Prostate gland (tissue), 2 donors: ENCODE measurements at regions not wholly inside any gene's neighbourhood (a gene's known extent, or its start where the extent isn't known, plus 50 kb on each side); places are given as distances from the start of the nearest gene placed in this dataset.

Source experiments
- DNase-seq: peaks from one replicate; pipeline ENCODE4 v3.0.0-alpha.2; 2019; ENCODE audit warnings: low spot score
- H3K27ac ChIP-seq, 2 donors: fragments of 200-600 bp; sonication (generic); 2 replicates each; pipeline ENCODE4 v1.5.1; 2017 to 2019
- H3K27me3 ChIP-seq: fragments of 200-600 bp; sonication (generic); replicated peaks from 2 replicates; pipeline ENCODE4 v1.5.1; 2019; ENCODE audit not compliant: insufficient read depth
- H3K36me3 ChIP-seq, 2 donors: fragments of 200-600 bp; sonication (generic); 1 replicate in 1 of 2; 2 replicates in 1 of 2; pipeline versions ENCODE4 v1.5.1 to v1.8.1; 2017 to 2019
- H3K4me1 ChIP-seq: fragments of 200-600 bp; sonication (generic); replicated peaks from 2 replicates; pipeline ENCODE4 v1.5.1; 2019
- H3K4me3 ChIP-seq, 2 donors: fragments of 200-600 bp; sonication (generic); 2 replicates each; pipeline ENCODE4 v1.5.1; 2017 to 2019
- H3K9me3 ChIP-seq: fragments of 200-600 bp; sonication (generic); 2 replicates; pipeline ENCODE4 v1.5.1; 2017
- POLR2A ChIP-seq: fragments of 450-650 bp; IDR thresholded peaks from one replicate; pipeline ENCODE4 v1.6.1; 2016; ENCODE audit warnings: antibody characterized with exemption, mild to moderate bottlenecking
- POLR2AphosphoS5 ChIP-seq: sonication (generic); formaldehyde crosslinking; IDR thresholded peaks from one replicate; pipeline ENCODE4 v1.6.1; 2017; ENCODE audit warnings: antibody characterized with exemption
- WGBS: methylation state at CpG from one replicate; pipeline ENCODE4 v1.1.5; 2018; 5-methylcytosine and 5-hydroxymethylcytosine counted together
- intact Hi-C: fragments of 100-400 bp; cut with DNase I; formaldehyde crosslinking; loops from one replicate; pipeline ENCODE4 v1.14.2; 2022
- TF ChIP-seq, protein P1 (sequence below), 4 experiments: fragments of 200-600 bp in 2 of 4; fragments of 450-650 bp in 2 of 4; sonication (generic) in 2 of 4; IDR thresholded peaks; 1 replicate in 3 of 4; 2 replicates in 1 of 4; pipeline ENCODE4 v1.5.1; 2016 to 2019; ENCODE audit warnings: antibody characterized with exemption in 4 of 4, mild to moderate bottlenecking in 2 of 4, moderate library complexity in 2 of 4

- H3K4me3 ChIP-seq: no peak overlapping the region
- WGBS: 80% methylated on average over 2 of the region's 2 CpGs
- intact Hi-C loops: no loop called here
- DNase-seq: no peak
- H3K36me3 ChIP-seq: no peaks in the 10 kb centered on the region
- H3K9me3 ChIP-seq: no peaks in the 10 kb centered on the region
- TF ChIP-seq POLR2AphosphoS5: no peak
- TF ChIP-seq POLR2A: no peak
- TF ChIP-seq, protein P1, sequence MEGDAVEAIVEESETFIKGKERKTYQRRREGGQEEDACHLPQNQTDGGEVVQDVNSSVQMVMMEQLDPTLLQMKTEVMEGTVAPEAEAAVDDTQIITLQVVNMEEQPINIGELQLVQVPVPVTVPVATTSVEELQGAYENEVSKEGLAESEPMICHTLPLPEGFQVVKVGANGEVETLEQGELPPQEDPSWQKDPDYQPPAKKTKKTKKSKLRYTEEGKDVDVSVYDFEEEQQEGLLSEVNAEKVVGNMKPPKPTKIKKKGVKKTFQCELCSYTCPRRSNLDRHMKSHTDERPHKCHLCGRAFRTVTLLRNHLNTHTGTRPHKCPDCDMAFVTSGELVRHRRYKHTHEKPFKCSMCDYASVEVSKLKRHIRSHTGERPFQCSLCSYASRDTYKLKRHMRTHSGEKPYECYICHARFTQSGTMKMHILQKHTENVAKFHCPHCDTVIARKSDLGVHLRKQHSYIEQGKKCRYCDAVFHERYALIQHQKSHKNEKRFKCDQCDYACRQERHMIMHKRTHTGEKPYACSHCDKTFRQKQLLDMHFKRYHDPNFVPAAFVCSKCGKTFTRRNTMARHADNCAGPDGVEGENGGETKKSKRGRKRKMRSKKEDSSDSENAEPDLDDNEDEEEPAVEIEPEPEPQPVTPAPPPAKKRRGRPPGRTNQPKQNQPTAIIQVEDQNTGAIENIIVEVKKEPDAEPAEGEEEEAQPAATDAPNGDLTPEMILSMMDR (IDR thresholded peaks at IDR 0.05): no peak
- no peak overlapping the region for H3K27ac ChIP-seq
- no peaks in the 10 kb centered on the region for H3K27me3 ChIP-seq
- no peaks in the 10 kb centered on the region for H3K4me1 ChIP-seq
Measured at GRCh38 chr18:43775591-43775990, 498.3 kb upstream of the SYT4 start.

DNA sequence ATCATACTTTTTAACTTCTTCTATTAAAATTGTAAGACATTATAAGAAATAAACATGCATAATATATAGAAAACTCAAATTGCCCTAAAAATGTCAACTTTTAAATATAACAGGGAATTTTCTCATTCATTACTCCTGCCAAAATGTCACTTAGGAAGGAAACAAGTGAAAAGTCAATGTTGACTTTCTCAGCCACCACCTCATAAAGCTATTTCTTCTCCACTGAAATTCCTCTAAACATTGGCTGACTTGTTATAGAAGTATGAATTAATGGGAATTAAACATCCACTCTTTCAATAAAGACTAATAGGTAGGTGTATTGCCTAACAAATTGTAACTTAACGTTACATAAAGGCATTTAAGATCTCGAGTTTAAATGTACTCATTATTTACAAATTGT, 499.7 kb upstream of the SYT4 start:
- Histone ChIP-seq H3K27ac (no peak overlapping the region), H3K4me3 (no peak overlapping the region), H3K4me1 (no peaks in the 10 kb centered on the region), H3K9me3 (no peaks in the 10 kb centered on the region), H3K36me3 (no peaks in the 10 kb centered on the region), H3K27me3 (no peaks in the 10 kb centered on the region)
- TF ChIP-seq POLR2A (no peak), POLR2AphosphoS5 (no peak)
- TF ChIP-seq, protein P1 (IDR thresholded peaks at IDR 0.05): no peak
- intact Hi-C loops: no loop called here
- no peak for DNase-seq
- WGBS: 27% methylated on average over 2 of the region's 2 CpGs

DNA sequence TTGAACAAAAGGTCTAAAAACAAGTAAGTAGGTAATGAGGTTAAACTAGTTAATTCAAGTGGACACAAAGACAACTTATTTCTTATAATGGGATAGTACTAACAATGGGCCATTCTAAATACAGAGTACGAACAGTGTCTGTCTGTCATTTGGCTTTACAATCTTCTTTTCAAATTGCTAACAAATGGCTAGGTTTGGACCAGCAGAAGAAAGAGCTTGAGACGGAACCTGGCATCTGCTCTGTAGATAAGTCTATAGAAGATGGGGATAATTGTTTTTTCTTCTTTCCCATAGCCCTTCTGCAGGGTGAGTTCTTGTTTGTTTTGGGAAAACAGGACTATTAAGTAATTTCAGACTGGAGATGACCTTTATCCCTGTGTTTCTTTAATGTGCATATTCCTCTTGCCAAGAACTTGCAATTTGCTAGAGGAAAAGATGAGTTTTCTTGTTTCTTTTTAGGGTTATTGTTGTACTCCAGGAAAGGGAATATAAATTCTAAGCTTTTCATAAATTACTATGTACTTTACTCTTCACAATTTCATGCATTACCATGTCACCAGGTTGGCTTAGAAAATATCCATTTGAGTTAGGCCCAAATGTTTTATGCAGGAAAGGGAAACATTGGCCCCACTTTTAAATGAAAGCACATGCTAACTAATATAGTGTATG, 500.5 kb upstream of the SYT4 start:
- Histone ChIP-seq H3K27ac (no peak overlapping the region), H3K4me1 (no peaks in the 10 kb centered on the region), H3K27me3 (no peaks in the 10 kb centered on the region), H3K36me3 (no peaks in the 10 kb centered on the region), H3K9me3 (no peaks in the 10 kb centered on the region), H3K4me3 (no peak overlapping the region)
- TF ChIP-seq POLR2A (no peak), POLR2AphosphoS5 (no peak)
- TF ChIP-seq, protein P1 (IDR thresholded peaks at IDR 0.05): no peak
- WGBS: 69% methylated on average over 2 of the region's 2 CpGs
- no peak for DNase-seq
- intact Hi-C loops: no loop called here

DNA sequence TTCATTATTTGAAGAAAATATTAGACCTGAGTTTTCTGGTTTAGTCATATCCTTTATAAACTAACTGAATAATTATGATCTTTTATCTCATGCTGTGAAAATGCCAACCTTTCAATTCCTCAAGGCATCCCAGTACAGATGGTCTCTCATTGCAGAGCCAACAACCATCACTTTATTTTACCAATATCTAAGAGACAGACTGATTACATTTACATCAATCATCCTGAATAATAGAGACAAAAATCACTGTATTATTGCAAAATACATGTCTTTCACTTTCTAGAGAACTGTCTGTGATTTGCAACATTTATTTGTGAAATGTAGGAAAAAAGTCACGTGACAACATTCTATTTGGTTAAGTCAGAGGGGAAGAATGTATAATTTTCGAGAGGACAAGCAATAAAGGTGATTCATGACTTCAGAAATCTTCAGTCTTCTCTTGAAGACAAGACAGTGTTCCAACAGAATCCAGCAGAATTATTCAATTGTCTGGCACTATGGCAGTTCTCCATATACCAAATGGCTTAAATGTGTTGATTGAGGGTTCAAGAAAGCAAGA, 503.6 kb upstream of the SYT4 start:
- DNase-seq: no peak
- no peak for TF ChIP-seq POLR2A
- TF ChIP-seq, protein P1 (IDR thresholded peaks at IDR 0.05): no peak
- TF ChIP-seq POLR2AphosphoS5: no peak
- no peaks in the 10 kb centered on the region for H3K36me3 ChIP-seq
- H3K27me3 ChIP-seq: no peaks in the 10 kb centered on the region
- 63% methylated on average over 2 of the region's 2 CpGs for WGBS
- no peaks in the 10 kb centered on the region for H3K9me3 ChIP-seq
- H3K27ac ChIP-seq: no peak overlapping the region
- H3K4me1 ChIP-seq: no peaks in the 10 kb centered on the region
- intact Hi-C loops: no loop called here
- H3K4me3 ChIP-seq: no peak overlapping the region

DNA sequence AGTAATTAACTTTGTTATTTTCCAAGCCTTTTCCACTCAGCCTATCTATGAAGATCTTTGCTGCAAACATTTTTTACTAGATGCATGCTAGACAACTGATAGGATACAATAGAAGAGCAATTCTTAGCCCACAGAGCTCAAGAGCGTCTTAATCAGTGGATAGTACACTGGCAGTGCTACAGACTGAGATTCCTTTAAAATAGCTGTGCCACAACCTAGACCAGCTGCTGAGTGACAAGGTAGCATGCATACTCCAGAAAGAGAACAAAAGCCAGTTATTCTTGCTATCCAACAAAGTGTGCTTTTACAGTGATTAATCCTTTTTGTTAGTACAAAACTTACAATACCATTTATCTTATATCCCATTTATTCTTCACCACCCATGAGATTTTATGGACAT, 507.9 kb upstream of the SYT4 start:
- Histone ChIP-seq H3K27ac (no peak overlapping the region), H3K27me3 (no peaks in the 10 kb centered on the region), H3K4me3 (no peak overlapping the region), H3K36me3 (no peaks in the 10 kb centered on the region), H3K4me1 (no peaks in the 10 kb centered on the region), H3K9me3 (no peaks in the 10 kb centered on the region)
- TF ChIP-seq, protein P1 (IDR thresholded peaks at IDR 0.05): no peak
- TF ChIP-seq POLR2AphosphoS5 (no peak), POLR2A (no peak)
- 59% methylated on average over 1 of the region's 1 CpG for WGBS
- intact Hi-C loops: no loop called here
- no peak for DNase-seq
